ENCODE measurements at regions not wholly inside any gene's neighbourhood (a gene's known extent, or its start where the extent isn't known, plus 50 kb on each side); places are given as distances from the start of the nearest gene placed in this dataset.
"Not testable (repeated sequence)": the region's sequence is repeated elsewhere in the genome, so short reads cannot be mapped to it uniquely, and the experiment has no call there.

- DNase-seq (ENCODE audit: insufficient read length, low spot score) (no peak), FAIRE-seq (no peak)
Observed at GRCh38 chr4:26035921-26036320, 121.9 kb downstream of the SMIM20 start.

- FAIRE-seq = peak; percentile 26
Observed at GRCh38 chr4:26039639-26040359, 125.8 kb downstream of the SMIM20 start.

GRCh38 chr4:26044524-26044923, 130.5 kb downstream of the SMIM20 start:
- FAIRE-seq = no peak
- DNase-seq (ENCODE audit: insufficient read length, low spot score) = no peak

More at GRCh38 chr4:26039639-26040359, 125.8 kb downstream of the SMIM20 start:
- no peak for DNase-seq (ENCODE audit: insufficient read length, low spot score)

- FAIRE-seq = no peak
- DNase-seq (ENCODE audit: insufficient read length, low spot score) = no peak
Observed at GRCh38 chr4:26044983-26045382, 131.0 kb downstream of the SMIM20 start.

- FAIRE-seq = no peak
- no peak for DNase-seq (ENCODE audit: insufficient read length, low spot score)
Observed at GRCh38 chr4:26047795-26048194, 133.8 kb downstream of the SMIM20 start.

GRCh38 chr4:26048378-26048882, 134.4 kb downstream of the SMIM20 start:
- no peak for DNase-seq (ENCODE audit: insufficient read length, low spot score)
- no peak for FAIRE-seq

- DNase-seq (ENCODE audit: insufficient read length, low spot score) (no peak), FAIRE-seq (no peak)
Observed at GRCh38 chr4:26048950-26049349, 134.9 kb downstream of the SMIM20 start.

GRCh38 chr4:26049447-26049846, 135.4 kb downstream of the SMIM20 start:
- DNase-seq (ENCODE audit: insufficient read length, low spot score) = no peak
- FAIRE-seq = no peak

- FAIRE-seq (no peak), DNase-seq (ENCODE audit: insufficient read length, low spot score) (no peak)
Observed at GRCh38 chr4:26050212-26050643, 136.2 kb downstream of the SMIM20 start.

GRCh38 chr4:26050671-26051070, 136.7 kb downstream of the SMIM20 start:
- DNase-seq (ENCODE audit: insufficient read length, low spot score) (no peak), FAIRE-seq (no peak)

GRCh38 chr4:26051240-26051639, 137.2 kb downstream of the SMIM20 start:
- no peak for FAIRE-seq

GRCh38 chr4:26052663-26053541, 138.9 kb downstream of the SMIM20 start:
- no peak for FAIRE-seq
- no peak for DNase-seq (ENCODE audit: insufficient read length, low spot score)

More at GRCh38 chr4:26051240-26051639, 137.2 kb downstream of the SMIM20 start:
- DNase-seq (ENCODE audit: insufficient read length, low spot score) = no peak

- DNase-seq (ENCODE audit: insufficient read length, low spot score) (no peak), FAIRE-seq (no peak)
Observed at GRCh38 chr4:26053761-26054160, 139.7 kb downstream of the SMIM20 start.

GRCh38 chr4:26055855-26056254, 141.8 kb downstream of the SMIM20 start:
- FAIRE-seq (no peak), DNase-seq (ENCODE audit: insufficient read length, low spot score) (no peak)

GRCh38 chr4:26056406-26056805, 142.4 kb downstream of the SMIM20 start:
- FAIRE-seq = no peak
- DNase-seq (ENCODE audit: insufficient read length, low spot score) = no peak

- not testable (repeated sequence) for FAIRE-seq; DNase-seq (ENCODE audit: insufficient read length, low spot score)
Observed at GRCh38 chr4:26057839-26058238, 143.8 kb downstream of the SMIM20 start.

- DNase-seq (ENCODE audit: insufficient read length, low spot score) (no peak), FAIRE-seq (no peak)
Observed at GRCh38 chr4:26058537-26058936, 144.5 kb downstream of the SMIM20 start.

GRCh38 chr4:26059391-26060154, 145.6 kb downstream of the SMIM20 start:
- DNase-seq (ENCODE audit: insufficient read length, low spot score) (no peak), FAIRE-seq (no peak)

GRCh38 chr4:26060286-26060685, 146.3 kb downstream of the SMIM20 start:
- DNase-seq (ENCODE audit: insufficient read length, low spot score) = no peak
- peak; percentile 77 for FAIRE-seq

GRCh38 chr4:26061248-26061986, 147.4 kb downstream of the SMIM20 start:
- FAIRE-seq = no peak
- DNase-seq (ENCODE audit: insufficient read length, low spot score) = peak; percentile 64
